NCI-H524 (cell line): ENCODE measurements at regions not wholly inside any gene's neighbourhood (a gene's known extent, or its start where the extent isn't known, plus 50 kb on each side); places are given as distances from the start of the nearest gene placed in this dataset.

Experiments used
- DNase-seq, 2 experiments: peaks; one replicate each; lab custom pipeline; 2025; lab: John Stamatoyannopoulos, UW

DNA sequence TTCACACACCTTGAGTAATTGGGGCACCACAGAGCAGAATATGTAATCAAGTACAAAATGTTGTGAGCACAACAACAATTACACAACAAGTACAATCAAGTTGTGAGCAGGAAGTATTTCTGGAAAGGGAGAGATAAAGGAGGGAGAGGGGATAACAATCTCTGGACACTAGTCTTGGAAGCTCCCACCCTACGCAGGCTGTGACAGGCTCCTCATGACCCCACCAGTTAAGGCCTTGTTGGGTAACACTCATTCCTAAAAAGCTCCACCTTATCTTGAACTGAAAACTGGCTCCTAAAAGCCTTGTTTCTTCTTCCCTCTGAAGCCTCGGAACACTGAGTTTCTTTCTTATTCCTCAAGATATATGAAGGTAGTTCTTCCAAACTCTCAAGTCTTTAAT lies 806.0 kb downstream of the UQCRFS1 start:
- DNase-seq: no peak

DNA sequence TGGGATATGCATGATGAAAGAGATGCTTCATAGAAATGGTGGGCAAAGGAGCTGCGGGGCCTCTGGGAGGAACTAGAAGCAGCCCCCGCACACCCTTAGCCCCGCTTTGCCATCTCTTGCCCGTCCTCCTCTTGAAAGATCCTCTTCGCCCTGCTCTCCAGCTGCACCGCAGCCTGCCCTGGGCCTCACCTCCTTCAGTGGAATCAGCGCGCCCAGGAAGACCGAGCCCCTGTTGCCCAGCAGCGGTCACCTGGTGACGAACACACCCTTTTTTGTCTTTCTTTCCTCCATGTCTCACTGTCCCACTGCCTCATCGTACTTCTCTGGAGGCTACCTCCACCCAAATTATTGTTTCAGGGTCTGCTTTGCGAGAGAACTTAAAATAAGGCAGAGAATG lies 807.6 kb downstream of the UQCRFS1 start:
- no peak for DNase-seq

DNA sequence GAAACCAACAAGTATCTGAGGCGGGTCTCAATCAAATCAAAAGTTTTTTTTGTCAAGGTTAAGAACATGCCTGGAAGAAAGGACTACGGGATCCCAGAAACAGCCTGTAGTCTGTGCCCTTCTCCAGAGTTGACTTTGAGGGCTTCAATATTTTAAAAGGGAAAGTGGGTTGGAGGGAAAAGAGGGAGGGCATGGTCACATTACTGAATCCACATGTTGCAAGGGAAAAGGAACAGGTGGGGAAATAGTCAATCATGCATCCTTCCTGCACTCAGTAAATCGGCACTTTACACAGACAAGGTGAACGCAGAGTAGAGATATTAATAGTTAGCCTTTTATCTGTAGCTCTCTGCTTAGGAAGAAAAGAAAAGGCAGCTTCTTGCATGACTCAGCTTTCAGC lies 808.5 kb downstream of the UQCRFS1 start:
- no peak for DNase-seq

DNA sequence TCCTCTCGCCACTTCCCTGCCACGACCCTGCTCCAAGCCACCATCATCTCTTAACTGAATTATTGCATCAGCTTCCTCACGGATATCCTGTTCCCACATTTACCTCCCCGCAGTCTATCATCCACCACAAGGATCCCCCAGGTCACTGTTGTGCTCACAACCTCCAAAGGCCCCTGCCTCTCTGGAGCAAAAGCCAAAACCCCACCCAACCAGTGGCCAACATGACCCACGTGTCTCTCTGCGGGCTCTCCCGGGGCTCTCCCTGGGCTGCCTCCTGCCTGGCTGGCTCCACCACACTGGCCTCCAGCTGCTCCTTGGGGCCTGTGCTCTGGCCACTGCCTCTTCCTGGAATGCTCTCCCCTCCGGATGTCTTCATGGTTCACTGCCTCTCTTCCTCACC lies 809.3 kb downstream of the UQCRFS1 start:
- no peak for DNase-seq

DNA sequence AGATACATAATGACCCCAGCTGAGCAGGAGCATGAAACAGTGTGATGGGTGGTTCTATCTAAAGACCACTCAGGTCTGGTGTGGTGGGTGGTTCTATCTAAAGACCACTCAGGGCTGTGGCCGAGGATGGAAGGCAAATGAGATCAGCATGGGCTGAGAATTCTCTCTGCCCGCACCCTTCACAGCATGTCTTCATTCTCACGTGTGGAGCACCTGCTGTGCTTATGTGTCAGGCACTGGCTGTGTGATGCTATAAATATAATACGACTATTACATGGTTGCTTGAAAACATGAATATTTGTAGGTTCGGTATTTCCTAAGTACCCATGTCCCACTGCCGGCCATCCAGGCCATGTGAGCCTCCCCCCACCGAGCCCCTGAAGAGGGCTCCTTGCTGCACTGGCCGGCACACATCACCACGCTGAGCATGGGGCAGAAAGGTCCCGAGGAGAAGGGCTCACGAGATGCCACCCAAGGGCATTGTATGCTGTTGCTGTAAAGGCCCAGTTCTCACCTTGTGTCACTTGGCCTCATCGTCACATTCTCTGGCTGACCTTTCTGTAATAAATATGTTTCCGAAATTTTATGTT lies 810.2 kb downstream of the UQCRFS1 start:
- no peak for DNase-seq

DNA sequence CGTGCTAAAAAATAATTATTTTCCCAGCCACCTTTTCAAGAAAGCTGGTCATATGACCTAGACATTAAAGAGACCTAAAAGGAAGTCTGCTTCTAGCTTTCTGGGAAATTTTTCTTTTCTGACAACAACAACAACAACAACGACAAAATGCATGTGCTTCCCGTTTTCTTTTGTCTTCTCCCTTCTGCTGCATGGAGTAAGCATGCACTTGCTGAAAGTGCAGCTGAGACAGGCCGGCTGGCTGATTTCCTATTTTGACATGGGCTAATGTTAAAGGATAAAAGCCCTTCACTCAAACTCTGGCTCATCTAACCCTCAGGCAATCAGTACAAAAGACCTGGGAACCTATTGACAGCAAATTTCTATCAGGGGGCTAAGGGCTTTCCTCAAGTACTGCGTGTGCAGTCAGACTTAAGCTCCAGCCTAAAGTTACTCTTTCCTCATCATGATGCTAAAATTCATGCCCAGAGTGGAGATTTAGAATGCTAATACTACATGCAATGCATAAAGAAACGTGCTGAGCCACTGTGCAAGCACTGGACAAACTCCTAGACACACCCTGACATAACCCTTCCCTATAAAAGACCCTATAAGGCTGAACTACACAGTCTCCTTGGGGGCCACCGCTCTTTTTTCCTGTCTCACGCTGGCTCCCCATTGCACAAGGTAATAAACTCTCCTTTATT lies 811.1 kb downstream of the UQCRFS1 start:
- DNase-seq: no peak

DNA sequence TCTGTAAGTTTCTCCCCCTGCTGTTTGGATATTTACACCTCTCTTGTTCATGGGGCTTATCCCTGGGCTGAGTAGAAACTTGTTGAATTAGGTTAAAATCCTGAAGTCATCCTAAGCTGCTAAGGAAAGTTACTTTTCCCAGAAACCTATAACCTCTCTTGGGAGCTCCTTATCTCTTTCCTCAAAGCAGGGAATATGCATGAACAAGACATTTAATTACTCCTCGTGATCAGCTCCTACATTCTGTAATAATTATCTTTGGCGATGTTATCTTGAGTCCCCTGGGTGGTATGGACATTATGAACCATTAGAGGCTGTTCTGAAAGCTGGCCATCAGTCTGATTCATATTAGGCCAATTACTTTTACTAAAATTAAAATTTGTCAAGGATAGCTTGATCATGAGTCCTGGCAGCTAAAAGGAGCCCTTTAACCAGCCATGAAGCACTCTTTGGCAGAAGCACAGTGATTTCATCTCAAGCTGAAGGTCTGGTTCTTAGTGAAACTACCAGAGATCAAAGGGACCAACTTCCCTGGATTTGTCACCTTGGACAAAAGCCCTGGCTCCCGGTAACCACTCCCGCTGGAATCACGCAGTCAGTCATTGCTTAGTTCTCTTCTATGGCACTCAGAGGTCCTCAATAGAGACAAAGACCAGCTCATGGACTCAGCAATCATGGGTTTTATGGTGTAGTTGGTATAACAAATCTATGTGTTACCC lies 811.8 kb downstream of the UQCRFS1 start:
- DNase-seq: no peak

DNA sequence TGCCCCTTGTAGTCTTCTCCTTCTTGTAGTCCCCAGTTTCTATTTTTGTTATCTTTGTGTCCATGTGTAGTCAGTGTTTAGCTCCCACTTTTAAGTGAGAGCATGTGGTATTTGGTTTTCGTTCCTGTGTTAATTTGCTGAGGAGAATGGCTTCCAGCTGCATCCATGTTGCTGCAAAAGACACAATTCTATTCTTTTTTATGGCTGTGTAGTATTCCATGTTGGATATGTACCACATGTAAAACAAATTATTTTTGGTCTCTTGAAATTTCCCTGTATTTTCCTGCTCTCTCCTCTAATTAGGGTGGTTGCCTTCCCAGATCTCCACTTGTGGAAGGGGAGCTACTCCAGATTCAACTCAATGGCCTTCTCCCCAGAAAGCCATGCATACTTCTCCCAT lies 813.8 kb downstream of the UQCRFS1 start:
- DNase-seq: no peak

DNA sequence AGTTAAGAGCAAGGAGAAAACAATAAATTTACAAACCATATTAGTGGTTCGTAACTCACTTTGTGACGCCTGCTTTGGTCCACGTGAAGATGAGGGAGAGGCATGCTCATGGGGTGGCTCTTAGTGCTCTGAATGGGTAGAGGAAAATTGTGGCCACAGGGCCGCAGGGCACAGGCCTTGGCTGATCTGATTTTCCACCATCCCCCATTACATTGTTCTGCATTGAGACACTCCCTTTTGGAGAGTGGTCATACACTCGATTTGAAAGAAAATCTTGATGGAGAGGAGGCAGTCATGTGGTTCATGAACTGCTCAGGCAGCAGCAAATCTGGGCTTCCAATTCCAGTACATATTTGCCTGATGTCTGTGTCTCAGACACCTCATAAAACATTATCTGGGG lies 815.2 kb downstream of the UQCRFS1 start:
- DNase-seq: no peak

DNA sequence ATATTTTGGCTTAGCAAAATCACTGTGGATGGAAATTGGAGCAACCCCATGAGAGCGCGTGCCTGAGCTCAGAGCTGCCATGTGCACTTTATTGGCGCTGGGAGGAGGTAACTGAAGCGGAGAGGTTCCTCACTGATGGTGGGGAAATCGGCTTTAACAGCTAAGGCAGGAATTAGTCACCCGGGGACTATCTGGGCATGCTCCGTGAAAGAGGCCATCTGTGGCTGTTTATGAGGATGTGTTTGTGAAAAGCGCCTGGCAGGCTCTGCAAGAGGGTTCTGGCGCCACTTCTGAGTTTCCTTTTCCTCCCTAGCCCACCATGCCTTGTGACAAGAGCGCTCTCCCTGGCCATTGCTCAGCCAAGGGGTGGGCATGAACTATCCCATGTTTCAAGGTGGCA lies 815.6 kb downstream of the UQCRFS1 start:
- no peak for DNase-seq

DNA sequence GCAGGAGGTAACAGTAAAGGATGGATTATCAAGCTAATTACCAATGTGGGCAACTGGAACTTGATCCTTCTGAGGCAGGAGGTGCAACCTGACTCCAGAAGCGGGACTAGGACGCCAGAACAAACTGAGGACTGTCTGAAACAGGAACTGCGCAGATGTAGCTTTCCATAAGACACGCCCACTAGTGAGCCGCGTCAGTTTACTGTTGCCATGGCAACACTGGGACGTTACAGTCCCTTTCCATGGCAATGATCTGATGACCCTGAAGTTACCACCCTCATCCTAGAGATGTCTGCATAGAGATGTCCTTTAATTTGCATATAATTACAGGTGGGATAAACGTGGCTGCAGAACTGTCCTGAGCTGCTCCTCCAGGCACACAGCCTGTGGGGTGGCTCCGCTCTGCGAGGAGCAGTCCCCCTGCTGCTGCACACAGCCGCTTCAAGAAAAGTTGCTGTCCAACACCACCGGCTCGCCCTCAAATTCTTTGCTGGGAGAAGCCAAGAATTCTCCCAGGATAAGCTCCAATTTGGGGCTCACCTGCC lies 816.6 kb downstream of the UQCRFS1 start:
- no peak for DNase-seq

DNA sequence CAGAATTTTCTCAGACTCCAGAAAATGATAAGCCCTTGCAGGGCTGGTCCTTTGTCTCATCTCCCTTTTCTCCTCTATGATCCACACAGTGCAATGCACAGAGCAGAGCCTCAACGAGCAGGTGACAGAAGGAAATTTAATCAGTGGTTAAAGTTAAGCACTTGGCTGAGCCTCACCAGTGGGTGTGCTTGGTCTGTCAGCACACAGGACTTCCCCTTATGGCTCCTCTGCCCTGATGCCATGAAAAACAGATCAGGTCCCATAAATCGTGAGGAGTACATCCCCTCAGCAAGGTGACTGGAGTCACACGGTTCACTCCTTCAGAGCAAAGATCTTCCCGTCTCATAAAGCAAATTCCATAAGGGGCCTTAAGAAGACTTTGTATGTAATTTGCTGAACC lies 818.2 kb downstream of the UQCRFS1 start:
- no peak for DNase-seq

DNA sequence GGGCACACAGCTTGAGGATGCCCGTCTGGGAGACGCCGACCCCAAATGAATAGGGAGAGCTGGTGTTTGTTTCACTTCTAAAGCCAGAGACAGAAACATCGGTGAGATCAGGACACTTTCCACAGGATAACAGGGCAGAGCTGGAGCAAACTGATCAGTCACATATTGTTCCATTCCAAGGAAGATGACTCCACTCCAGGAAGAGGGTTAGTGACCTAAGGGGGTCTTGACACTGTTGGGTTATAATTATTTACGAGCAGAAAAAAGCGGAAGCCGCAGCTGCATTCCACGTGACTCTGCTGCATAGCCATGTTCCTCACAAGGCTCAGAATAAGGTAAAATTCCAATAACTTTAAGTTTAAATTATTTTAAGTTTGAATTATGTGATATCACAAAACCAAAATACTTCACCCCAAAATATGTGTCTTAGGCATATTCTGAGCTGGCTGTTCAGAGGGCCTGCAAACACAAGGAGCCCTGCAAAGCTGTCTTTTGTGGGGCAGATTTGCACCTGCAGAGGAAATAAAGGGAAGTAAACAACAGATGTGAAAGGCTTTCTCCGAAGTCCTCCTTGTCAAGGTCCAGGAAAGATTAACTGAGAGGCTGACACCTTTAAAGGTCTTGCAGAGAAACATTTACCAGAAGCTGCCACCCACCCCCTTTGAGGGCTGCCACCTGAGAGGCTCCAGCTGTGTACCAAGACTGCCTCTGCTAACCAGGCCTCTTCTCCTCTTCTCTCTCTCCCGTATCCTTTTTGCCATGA lies 819.2 kb downstream of the UQCRFS1 start:
- DNase-seq: no peak

DNA sequence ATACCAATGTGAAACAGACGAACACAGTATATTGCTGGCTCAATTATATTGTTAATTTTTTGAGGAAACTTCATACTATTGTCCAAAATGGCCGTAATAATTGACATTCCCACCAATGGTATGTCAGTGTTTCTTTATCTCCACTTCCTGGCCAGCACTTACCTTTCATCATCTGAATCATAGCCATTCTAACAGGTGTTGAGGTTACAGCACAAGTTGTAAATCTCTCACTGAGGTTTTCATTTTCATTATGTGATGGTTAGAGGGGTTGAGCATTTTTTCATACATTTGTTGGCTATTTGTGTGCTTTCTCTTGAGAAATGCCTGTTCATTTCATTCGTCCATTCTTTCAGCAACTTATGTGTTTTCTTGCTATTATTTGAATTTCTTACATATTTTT lies 824.0 kb downstream of the UQCRFS1 start:
- DNase-seq: no peak

DNA sequence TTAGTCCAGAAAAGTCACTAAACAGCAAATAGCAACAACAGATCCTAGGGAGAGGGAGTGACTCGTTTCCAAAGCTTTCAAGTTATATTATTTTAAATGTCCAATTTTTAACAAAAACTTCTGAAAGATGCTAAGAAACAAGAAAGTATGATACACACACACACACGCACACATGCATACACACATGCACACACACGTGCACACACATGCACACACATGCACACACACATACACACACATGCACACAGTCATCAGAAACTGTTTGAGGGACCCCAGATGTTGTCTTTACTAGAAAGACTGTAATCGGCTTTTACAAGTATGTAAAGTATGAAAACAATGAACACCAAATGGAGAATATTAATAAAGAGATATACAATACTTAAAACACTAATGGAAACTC lies 825.4 kb downstream of the UQCRFS1 start:
- no peak for DNase-seq

DNA sequence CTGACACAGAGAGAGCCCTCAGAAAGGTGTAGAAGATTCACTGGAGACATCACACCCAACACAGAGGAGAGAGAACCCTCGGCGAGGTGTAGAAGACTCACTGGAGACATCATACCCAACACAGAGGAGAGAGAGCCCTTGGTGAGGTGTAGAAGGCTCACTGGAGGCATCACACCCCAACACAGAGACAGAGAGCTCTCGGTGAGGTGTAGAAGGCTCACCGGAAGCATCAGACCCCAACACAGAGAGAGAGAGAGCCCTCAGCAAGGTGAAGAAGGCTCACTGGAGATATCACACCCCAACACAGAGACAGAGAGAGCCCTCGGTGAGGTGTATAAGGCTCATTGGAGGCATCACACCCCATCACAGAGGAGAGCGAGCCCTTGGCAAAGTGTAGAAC lies 826.5 kb downstream of the UQCRFS1 start:
- DNase-seq: no peak

DNA sequence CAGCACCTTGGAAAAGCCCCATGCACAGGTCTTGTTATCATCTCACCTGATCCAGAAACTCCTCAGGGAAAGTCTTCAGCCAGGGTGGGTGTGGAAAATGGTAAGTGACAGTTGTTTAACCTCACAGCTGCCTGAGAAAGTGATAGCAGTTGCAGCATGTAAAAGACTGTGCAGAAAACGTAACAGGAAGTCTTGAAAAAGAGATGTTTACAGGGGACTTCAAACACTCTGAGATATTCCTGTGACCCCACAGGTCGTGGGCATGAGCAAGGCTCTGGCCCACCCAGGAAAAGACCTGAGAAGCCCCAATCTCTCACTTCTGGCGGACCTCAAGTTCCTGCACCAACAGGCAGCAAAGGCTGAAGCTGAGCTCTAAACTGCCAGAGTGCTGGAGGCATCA lies 826.9 kb downstream of the UQCRFS1 start:
- DNase-seq: no peak

DNA sequence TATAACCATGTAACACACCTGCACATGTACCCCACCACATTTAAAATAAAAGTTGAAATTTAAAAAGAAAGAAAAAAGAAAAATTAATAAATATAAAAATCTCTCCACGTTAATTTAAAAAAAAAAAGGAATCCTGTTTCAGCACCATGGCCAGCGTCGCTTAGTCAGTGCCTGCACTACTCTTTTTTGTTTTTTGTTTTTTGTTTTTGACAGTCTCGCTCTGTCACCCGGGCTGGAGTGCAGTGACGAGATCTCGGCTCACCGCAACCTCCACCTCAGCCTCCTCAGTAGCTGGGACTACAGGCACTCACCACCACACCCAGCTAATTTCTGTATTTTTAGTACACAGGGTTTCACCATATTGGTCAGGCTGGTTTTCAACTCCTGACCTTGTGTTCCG lies 835.9 kb downstream of the UQCRFS1 start:
- DNase-seq: no peak

DNA sequence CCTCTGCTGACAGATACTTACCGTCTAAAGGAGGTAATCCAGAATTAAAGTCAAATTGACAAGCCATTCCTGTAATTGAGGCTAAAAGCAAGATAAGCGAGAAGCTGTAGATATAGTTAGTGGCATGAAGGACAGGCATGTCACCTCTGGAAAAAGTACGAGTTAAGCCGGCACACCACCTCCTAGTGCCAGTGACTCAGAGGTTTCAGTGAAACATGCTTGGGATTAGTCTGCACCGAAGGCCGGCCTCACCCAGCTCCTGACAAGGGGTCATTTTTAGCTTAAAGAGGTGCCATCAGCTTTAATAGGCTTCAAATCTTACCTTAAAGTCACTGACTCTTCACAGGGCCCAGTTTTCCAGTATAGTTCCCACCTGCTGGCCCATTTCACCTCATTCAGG lies 838.0 kb downstream of the UQCRFS1 start:
- no peak for DNase-seq

DNA sequence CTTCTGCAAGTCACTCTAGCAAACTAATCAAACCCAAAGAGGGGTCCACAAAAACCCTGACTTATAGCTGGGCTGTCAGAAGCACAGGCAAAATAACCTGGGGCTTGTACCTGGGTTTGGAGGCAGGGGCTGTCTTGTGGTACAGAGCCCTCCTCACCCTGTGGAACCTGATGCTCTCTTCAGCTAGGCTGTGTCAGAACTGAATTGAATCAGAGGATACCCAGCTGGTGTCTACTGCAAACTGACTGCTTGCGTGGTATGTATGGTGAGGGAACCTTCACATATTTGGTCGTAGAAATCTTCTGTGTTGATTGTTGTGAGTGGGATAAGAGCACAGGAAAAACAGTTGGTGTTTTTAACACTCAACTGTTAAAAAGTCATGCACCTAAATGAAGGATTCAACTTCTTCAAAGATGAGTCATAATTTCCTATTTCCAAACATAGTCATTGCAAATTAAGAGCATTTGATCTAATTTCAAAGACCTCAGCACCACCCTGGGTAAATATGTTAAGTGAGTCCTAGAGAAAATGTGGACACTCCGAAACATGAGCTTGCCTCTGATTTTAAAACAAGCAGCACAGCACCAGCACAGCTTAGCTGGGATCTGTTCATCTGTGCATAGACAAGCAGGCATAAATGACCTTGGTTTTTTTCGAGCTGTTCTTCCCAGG lies 840.2 kb downstream of the UQCRFS1 start:
- no peak for DNase-seq

DNA sequence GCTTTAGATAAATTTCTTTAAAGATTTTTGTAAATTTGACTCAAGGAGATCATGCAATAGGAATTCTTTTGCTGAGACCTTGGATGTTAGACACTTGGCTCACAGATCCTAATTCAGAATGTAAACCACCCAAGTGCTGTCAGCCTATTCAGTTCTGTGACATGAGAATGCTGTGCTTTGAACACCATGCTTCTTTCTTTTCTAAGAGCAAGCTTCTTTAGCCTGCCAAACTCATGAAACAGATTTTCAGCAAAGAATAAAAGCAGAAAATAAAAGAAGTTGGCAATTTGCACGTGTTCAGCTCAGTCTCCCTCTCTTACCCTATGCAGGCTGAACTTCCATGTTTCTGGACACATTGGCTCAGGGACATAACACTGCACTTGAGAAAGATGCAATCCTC lies 845.8 kb downstream of the UQCRFS1 start:
- no peak for DNase-seq

DNA sequence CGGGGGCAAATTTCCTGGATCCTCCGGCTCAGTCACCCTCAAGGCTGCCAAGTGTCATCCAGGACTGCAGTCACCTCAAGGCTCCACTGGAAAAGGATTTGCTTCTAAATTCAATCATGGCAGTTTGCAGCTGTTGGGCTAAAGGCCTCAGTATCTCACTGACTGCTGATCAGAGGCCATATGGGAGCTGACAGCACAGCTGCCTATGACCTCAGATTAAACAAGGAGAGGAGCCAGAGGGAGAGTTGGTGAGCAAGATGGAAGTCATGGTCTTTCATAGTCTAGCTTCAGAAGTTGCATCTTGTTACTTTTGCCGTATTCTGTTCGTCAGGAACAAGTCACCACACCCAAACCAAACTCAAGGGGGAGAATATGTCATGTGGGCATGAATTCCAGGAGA lies 849.7 kb downstream of the UQCRFS1 start:
- DNase-seq: no peak
